Parathyroid adenoma (tissue), 2 donors: ENCODE measurements at regions not wholly inside any gene's neighbourhood (a gene's known extent, or its start where the extent isn't known, plus 50 kb on each side); places are given as distances from the start of the nearest gene placed in this dataset.
A peak's percentile ranks its signal among the peaks of the same experiment; 100 is the strongest.

ENCODE experiments used
- H2AFZ ChIP-seq: fragments of 300-600 bp; sonication (generic); one replicate; pipeline ENCODE4 v1.7.0; 2017; ENCODE audit warnings: antibody characterized with exemption, mild to moderate bottlenecking
- H3K27ac ChIP-seq: fragments of 300-600 bp; sonication (generic); one replicate; pipeline ENCODE4 v1.7.0; 2017
- H3K27me3 ChIP-seq: fragments of 300-600 bp; sonication (generic); one replicate; pipeline ENCODE4 v1.7.0; 2017; ENCODE audit warnings: low read length; ENCODE audit not compliant: control insufficient read depth, insufficient read depth
- H3K36me3 ChIP-seq: fragments of 300-600 bp; sonication (generic); one replicate; pipeline ENCODE4 v1.7.0; 2017; ENCODE audit warnings: low read length; ENCODE audit not compliant: control insufficient read depth, insufficient read depth
- H3K4me1 ChIP-seq: fragments of 300-600 bp; sonication (generic); one replicate; pipeline ENCODE4 v1.7.0; 2017; ENCODE audit warnings: control low read depth
- H3K4me2 ChIP-seq: fragments of 300-600 bp; sonication (generic); one replicate; pipeline ENCODE4 v1.7.0; 2017; ENCODE audit warnings: low read length
- H3K4me3 ChIP-seq: fragments of 300-600 bp; sonication (generic); one replicate; pipeline ENCODE4 v1.7.0; 2017; ENCODE audit warnings: low read depth, low read length
- H3K79me2 ChIP-seq: fragments of 300-600 bp; sonication (generic); one replicate; pipeline ENCODE4 v1.7.0; 2017; ENCODE audit warnings: control low read depth
- H3K9ac ChIP-seq: fragments of 300-600 bp; sonication (generic); one replicate; pipeline ENCODE4 v1.7.0; 2017; ENCODE audit warnings: mild to moderate bottlenecking
- H3K9me3 ChIP-seq: fragments of 300-600 bp; sonication (generic); one replicate; pipeline ENCODE4 v1.7.0; 2017; ENCODE audit warnings: low read length; ENCODE audit not compliant: control insufficient read depth
- CTCF ChIP-seq: fragments of 300-600 bp; sonication (generic); IDR thresholded peaks from one replicate; pipeline ENCODE4 v1.7.0; 2017; ENCODE audit warnings: antibody characterized with exemption, mild to moderate bottlenecking
- donor health status: primary hyperparathyroidism.

GRCh38 chr7:155223503-155223902, 74.2 kb upstream of the INSIG1 start:
- no peak for TF ChIP-seq CTCF
- H3K79me2 ChIP-seq, result no peaks in the 10 kb centered on the region
- no peak overlapping the region for H3K4me3 ChIP-seq
- no peaks in the 10 kb centered on the region for H3K36me3 ChIP-seq
- H3K27me3 ChIP-seq, result no peaks in the 10 kb centered on the region
- H3K27ac ChIP-seq, result no peak overlapping the region
- H2AFZ ChIP-seq, result no peak overlapping the region
- peaks cover 4% of the 10 kb centered on the region for H3K4me1 ChIP-seq
- H3K9me3 ChIP-seq, result no peaks in the 10 kb centered on the region
- H3K9ac ChIP-seq, result no peak overlapping the region
- H3K4me2 ChIP-seq, result no peak overlapping the region

GRCh38 chr7:155224116-155224811, 73.4 kb upstream of the INSIG1 start:
- peaks cover 4% of the 10 kb centered on the region for H3K4me1 ChIP-seq
- TF ChIP-seq CTCF, result no peak
- H2AFZ ChIP-seq, result no peak overlapping the region
- no peak overlapping the region for H3K9ac ChIP-seq
- no peaks in the 10 kb centered on the region for H3K27me3 ChIP-seq
- H3K4me2 ChIP-seq, result peak overlapping the region; percentile 36
- no peaks in the 10 kb centered on the region for H3K79me2 ChIP-seq
- H3K4me3 ChIP-seq, result no peak overlapping the region
- no peaks in the 10 kb centered on the region for H3K9me3 ChIP-seq
- no peaks in the 10 kb centered on the region for H3K36me3 ChIP-seq
- no peak overlapping the region for H3K27ac ChIP-seq

GRCh38 chr7:155225095-155225494, 72.6 kb upstream of the INSIG1 start:
- Histone ChIP-seq H3K4me1 (peaks cover 4% of the 10 kb centered on the region), H3K79me2 (no peaks in the 10 kb centered on the region), H3K9me3 (no peaks in the 10 kb centered on the region), H3K4me3 (no peak overlapping the region), H3K9ac (no peak overlapping the region), H3K27me3 (no peaks in the 10 kb centered on the region), H2AFZ (no peak overlapping the region), H3K27ac (no peak overlapping the region), H3K4me2 (no peak overlapping the region), H3K36me3 (no peaks in the 10 kb centered on the region)
- no peak for TF ChIP-seq CTCF

- Histone ChIP-seq H3K4me2 (no peak overlapping the region), H3K4me1 (peaks cover 4% of the 10 kb centered on the region)
- no peak for TF ChIP-seq CTCF
Observed at GRCh38 chr7:155225516-155225915, 72.2 kb upstream of the INSIG1 start.

More at GRCh38 chr7:155225516-155225915, 72.2 kb upstream of the INSIG1 start:
- Histone ChIP-seq H3K36me3 (no peaks in the 10 kb centered on the region), H3K9ac (no peak overlapping the region), H3K79me2 (no peaks in the 10 kb centered on the region), H2AFZ (no peak overlapping the region), H3K4me3 (no peak overlapping the region), H3K27me3 (no peaks in the 10 kb centered on the region), H3K9me3 (no peaks in the 10 kb centered on the region), H3K27ac (no peak overlapping the region)
